ENCODE measurements at regions not wholly inside any gene's neighbourhood (a gene's known extent, or its start where the extent isn't known, plus 50 kb on each side); places are given as distances from the start of the nearest gene placed in this dataset.

- DNase-seq (ENCODE audit: low read depth in 1 of 2, low spot score in 1 of 2) = no peak
Measured at GRCh38 chr3:102078854-102079808, 229.8 kb downstream of the NFKBIZ start.

GRCh38 chr3:102079809-102080197 is 230.5 kb downstream of the NFKBIZ start:
- no peak for DNase-seq (ENCODE audit: low read depth in 1 of 2, low spot score in 1 of 2)

GRCh38 chr3:102081572-102082289 is 232.4 kb downstream of the NFKBIZ start:
- no peak for DNase-seq (ENCODE audit: low read depth in 1 of 2, low spot score in 1 of 2)

GRCh38 chr3:102083473-102083872 is 234.2 kb downstream of the NFKBIZ start:
- no peak for DNase-seq (ENCODE audit: low read depth in 1 of 2, low spot score in 1 of 2)

GRCh38 chr3:102084006-102084405 is 234.7 kb downstream of the NFKBIZ start:
- DNase-seq (ENCODE audit: low read depth in 1 of 2, low spot score in 1 of 2) = no peak

- no peak for DNase-seq (ENCODE audit: low read depth in 1 of 2, low spot score in 1 of 2)
Measured at GRCh38 chr3:102084704-102085103, 235.4 kb downstream of the NFKBIZ start.

GRCh38 chr3:102085431-102086176 is 236.3 kb downstream of the NFKBIZ start:
- no peak for DNase-seq (ENCODE audit: low read depth in 1 of 2, low spot score in 1 of 2)

- no peak for DNase-seq (ENCODE audit: low read depth in 1 of 2, low spot score in 1 of 2)
Measured at GRCh38 chr3:102087236-102087635, 237.9 kb downstream of the NFKBIZ start.

GRCh38 chr3:102089239-102089638 is 239.9 kb downstream of the NFKBIZ start:
- no peak for DNase-seq (ENCODE audit: low read depth in 1 of 2, low spot score in 1 of 2)

- no peak for DNase-seq (ENCODE audit: low read depth in 1 of 2, low spot score in 1 of 2)
Measured at GRCh38 chr3:102089904-102090720, 240.8 kb downstream of the NFKBIZ start.

GRCh38 chr3:102090721-102091045 is 241.4 kb downstream of the NFKBIZ start:
- DNase-seq (ENCODE audit: low read depth in 1 of 2, low spot score in 1 of 2) = no peak

- no peak for DNase-seq (ENCODE audit: low read depth in 1 of 2, low spot score in 1 of 2)
Measured at GRCh38 chr3:102091358-102091757, 242.0 kb downstream of the NFKBIZ start.

- DNase-seq (ENCODE audit: low read depth in 1 of 2, low spot score in 1 of 2) = no peak
Measured at GRCh38 chr3:102092617-102093466, 243.5 kb downstream of the NFKBIZ start.

GRCh38 chr3:102094506-102094905 is 245.2 kb downstream of the NFKBIZ start:
- DNase-seq (ENCODE audit: low read depth in 1 of 2, low spot score in 1 of 2) = no peak

- DNase-seq (ENCODE audit: low read depth in 1 of 2, low spot score in 1 of 2) = no peak
Measured at GRCh38 chr3:102095383-102095782, 246.1 kb downstream of the NFKBIZ start.

- no peak for DNase-seq (ENCODE audit: low read depth in 1 of 2, low spot score in 1 of 2)
Measured at GRCh38 chr3:102096066-102096465, 246.8 kb downstream of the NFKBIZ start.

GRCh38 chr3:102098130-102098885 is 249.0 kb downstream of the NFKBIZ start:
- DNase-seq (ENCODE audit: low read depth in 1 of 2, low spot score in 1 of 2) = no peak

- DNase-seq (ENCODE audit: low read depth in 1 of 2, low spot score in 1 of 2) = no peak
Measured at GRCh38 chr3:102099913-102100312, 250.6 kb downstream of the NFKBIZ start.

GRCh38 chr3:102102394-102102793 is 253.1 kb downstream of the NFKBIZ start:
- no peak for DNase-seq (ENCODE audit: low read depth in 1 of 2, low spot score in 1 of 2)

All from activated T-helper 1 cell treated with anti-CD3 and anti-CD28 coated beads, Interleukin-2, amount 50 U/mL, for 16 hours (primary cell).